ENCODE measurements at regions not wholly inside any gene's neighbourhood (a gene's known extent, or its start where the extent isn't known, plus 50 kb on each side); places are given as distances from the start of the nearest gene placed in this dataset.

DNA sequence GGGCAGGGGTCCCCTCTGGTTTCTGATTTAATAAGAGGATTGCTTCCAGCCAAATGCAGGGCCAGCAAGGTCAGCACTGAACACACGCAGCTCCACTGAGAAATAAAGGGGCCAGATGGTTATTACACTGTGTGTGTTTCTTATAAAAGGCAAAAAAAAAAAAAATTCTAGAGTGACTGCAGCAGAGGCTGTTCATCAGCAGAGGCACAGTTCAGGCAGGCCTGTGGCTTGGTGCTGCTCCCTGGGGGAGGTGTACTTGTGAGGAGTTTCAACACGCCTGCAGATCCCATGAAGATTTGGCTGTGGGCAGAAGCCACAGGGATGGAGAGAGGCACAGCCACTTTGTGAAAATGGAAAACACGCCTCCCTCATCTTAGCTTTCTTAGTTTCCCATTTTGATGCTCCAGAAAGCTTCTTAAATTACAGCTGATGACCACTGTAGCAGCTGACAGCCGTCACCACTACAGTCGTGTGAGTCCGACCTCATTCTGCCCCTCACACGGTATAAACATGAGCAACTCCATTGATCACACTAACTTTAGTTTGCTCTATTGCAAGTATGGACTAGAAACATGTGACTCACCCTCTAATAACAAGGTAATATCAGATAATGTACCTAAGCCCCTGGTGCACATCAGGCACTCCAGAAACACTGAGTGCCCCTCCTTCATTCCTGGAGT, 726.5 kb upstream of the RAB6C start:
- DNase-seq (ENCODE audit: low spot score): no peak

DNA sequence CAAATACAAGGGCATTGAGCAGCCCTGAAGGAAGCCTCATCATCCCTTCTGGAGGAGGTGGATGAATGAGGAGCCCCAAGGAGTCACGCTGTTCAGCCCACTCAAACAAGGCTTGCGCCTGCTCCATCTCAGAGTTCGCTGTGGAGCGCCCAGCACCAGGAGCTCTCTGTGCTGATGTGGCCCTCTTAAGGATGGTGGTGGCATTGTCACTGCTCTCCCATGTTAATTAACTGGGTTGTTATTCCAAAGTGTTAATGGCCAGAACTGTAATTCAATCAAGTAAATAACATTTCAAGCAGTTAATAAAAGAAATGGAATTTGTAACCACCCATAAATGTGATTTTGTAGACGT, 726.0 kb upstream of the RAB6C start:
- peak; percentile 23 for DNase-seq (ENCODE audit: low spot score)

DNA sequence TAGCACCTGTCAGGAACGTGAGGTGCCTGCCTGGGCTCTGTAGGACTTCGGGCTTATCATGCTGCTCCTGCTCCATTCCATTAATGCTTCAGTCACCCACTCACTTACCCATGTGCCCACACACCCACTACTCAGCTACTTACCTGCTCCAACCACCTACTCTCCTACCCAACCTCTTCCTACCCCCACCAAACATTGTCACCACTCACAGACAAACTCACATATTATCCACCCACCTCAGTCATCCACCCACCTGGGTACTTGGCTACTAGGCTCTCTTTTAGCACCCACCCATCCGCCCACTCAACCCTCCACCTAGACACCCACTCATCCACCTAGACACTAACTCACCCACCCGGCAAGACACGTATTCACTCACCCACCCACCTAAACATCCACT, 724.7 kb upstream of the RAB6C start:
- no peak for DNase-seq (ENCODE audit: low spot score)

DNA sequence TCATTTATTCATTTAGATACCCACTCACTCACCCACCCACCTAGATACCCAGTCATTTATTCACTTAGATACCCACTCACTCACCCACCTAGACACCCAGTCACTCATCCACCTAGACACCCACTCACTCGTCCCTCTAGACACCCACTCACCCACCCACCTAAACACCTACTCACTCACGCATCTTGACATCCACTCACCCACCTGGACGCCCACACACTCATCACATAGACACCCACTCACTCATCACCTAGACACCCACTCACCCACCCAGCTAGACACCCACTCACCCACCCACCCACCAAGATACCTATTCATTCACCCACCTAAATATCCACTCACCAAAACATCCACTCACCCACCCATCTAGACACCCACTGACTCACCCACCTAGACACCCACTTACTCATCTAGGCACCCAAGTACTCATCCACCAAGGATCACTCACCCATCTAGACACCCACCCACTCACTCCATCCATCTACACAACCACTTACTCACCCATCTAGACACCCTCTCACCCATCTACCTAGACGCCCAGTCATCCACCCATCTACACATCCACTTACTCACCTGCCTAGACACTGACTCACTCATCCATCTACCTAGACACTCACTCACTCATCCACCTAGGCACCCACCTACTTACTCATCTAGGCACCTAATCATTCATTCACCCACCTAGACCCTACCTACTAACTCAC, 723.7 kb upstream of the RAB6C start:
- DNase-seq (ENCODE audit: low spot score): peak; percentile 18

DNA sequence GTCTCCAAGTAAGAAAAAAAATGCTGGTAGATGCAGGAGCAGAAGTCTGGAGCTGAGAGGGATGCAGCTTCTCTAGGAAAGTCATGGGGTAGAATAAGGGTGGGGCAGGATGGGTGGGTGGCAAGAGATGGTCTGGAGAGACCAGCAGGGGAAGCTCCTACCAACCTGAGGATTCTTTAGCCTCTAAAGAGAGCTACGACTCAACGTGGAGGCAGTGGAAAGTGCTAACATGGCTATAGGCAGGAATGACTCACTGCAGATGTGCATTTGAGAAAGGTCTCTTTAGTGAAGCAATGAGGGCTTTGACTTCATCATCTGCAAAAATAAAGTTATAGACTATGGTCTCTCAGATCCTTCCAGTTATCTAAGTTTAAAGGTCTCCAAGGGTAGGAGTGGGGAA, 722.8 kb upstream of the RAB6C start:
- DNase-seq (ENCODE audit: low spot score): no peak

DNA sequence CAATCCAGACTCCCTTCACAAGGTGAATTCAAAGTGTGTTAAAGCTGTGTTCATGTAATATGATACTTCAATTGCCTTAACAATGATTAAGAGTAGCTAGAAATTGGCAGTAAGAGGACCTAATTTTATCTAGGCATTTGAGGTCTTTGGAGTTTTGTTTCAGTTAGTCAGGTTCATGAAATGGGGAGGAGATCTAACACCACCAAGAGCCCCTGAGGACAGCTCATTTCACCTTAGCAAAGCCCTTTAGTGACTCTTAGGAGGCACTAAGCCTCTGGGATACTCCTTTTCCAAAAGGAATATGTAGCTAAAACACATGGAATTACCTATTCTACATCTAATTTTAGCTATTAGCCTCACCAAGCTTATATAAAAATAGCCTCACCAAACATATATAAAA, 716.5 kb upstream of the RAB6C start:
- no peak for DNase-seq (ENCODE audit: low spot score)

DNA sequence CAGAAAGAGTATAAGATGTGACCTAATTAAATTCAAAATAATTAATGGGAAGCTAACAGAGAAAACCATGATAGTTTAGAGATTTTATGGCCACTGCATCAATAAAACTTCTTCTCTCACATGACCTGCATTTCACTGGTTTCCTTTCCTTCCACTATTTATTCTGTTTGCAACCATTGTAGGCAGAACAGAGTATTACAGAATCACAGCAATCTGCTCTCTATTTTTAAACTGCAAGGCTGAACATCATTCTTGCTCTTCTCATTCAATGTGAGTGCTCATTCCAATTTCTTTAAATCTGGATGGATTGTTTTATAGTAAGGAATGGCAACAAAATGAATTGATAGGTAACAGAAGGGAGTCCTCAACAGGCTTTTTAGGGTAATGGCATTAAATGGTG, 715.5 kb upstream of the RAB6C start:
- DNase-seq (ENCODE audit: low spot score): no peak

DNA sequence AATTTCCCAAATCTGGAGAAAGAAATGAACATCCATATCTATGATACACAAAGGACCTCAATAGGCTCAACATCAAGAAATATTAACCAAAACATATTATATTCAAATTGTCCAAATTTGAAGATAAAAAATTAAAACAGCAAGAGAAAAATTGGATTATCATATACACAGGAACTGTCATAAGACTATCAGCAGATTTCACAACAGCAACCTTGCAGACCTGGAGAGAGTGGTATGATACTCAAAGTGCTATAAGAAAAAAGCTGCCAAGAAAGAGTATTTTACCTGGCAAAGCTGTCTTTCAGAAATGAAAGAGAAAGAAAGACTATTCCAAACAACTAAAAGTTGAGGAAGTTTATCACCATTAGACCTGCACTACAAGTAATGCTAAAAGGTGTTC, 711.9 kb upstream of the RAB6C start:
- DNase-seq (ENCODE audit: low spot score): no peak

DNA sequence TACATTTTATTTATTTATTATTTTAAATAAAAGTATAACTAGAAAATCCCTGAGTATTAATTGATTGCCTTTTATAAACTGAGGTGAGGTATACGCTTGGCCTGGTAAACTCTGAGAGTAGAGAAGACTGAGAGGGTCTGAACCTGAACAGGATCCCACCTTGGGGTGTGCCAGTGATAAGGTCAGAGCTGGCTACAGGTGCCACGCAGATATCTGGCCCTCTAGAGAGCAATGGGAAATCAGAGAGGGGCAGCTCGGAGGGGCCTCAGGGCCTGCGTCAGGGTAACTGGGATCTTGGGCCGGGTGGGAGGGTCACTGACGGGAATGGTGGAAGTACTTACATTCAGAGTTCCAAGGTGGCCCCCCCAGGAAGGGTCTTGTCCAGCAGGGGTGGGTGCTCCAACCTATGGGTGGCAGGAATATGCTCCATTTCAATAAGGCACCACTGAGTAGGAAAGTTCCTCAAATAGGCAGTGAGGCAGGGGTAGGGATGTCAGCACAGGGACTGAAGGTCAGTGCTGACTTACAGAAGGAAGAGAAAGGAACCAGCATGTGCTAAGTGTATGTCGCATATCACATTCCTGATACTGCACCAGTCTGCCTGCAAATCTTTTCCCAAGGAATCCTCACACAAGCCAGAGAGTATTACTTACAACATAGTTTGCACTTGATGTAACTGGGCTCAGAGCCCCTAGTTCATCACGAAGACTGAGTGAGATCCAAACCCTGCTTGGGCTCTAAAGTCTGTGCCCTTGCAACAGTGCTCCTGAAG, 706.0 kb upstream of the RAB6C start:
- DNase-seq (ENCODE audit: low spot score): no peak

DNA sequence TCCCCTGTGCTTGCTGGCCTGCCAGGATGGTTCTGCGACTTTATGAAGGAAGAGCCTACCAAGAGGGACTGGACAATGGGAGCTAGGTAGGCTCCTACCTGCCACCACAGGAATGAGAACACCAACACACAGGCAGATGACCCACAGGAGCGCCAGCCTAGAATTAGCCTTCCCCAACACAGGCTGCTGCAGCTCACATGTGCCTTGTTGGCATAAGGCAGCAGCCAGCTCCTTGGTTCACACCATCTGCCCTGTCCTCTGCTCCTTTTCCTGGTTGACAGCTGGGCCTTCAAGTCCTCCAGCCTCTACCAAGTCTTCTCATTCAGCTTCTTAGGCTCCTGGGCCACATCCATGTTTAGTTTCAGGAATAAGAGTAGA, 705.4 kb upstream of the RAB6C start:
- no peak for DNase-seq (ENCODE audit: low spot score)

DNA sequence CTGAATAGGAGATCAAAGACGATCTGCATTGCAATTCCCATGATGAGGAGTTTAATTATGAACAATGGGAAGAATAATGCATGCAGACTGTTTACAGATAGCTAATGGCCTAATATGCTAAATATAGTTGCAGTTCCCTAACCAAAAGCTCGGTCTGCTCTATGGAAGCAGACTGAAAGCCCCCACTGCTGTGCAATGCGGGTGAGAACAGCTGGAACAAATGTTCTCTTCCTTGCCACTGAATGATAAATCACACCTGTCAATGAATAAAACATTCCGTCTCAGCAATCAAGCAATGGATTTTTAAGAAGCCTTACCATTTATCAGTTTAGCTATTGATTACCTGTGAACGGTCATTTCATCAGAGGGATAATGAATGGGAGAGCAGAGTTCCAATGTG, 704.5 kb upstream of the RAB6C start:
- no peak for DNase-seq (ENCODE audit: low spot score)

DNA sequence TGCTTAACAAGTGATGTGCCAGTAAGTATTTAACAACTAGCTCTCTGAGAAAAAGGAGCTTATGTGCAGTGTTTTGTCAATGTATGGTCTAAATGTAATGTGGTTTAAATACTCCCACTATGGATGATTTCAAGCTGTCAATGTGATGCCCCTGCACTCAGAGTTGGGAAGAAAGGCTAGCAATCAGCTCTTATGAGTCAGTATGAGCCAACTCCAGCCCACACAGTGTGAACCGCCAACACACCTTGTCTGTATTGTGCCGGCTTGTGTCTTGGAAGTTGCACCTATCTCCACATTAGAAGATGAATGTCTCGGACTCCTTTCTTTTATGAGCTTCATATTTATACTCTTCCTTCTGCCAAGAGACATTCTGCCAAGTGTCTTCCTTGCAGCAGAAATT, 703.8 kb upstream of the RAB6C start:
- DNase-seq (ENCODE audit: low spot score): no peak

DNA sequence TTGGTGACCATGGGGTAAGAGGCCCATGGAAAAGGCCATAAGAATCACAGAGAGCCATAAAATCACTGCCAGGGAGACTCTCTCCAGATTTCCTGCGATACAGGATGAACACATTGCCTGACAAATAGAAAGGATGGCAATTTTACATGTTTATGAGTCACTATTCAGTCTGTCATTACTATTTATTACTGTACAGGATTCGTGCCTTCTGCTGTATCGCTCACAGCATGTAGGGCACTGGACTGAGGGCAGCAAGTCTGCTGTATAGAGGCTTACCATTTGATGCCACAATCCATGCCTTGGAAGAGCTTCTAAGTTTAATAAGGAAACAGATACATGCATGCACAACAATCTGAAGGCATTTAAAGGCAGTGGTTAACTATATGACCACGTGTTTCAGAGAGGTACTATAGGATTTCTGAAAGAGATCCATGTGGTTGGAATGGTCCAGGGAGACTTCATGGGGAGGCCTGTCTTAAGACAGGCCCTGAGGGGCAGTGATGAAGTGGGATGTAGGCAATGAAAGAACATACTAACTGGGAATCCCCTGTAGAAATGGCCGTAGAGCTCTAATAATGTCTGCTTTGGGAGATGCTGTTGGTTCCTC, 702.4 kb upstream of the RAB6C start:
- DNase-seq (ENCODE audit: low spot score): peak; percentile 1

DNA sequence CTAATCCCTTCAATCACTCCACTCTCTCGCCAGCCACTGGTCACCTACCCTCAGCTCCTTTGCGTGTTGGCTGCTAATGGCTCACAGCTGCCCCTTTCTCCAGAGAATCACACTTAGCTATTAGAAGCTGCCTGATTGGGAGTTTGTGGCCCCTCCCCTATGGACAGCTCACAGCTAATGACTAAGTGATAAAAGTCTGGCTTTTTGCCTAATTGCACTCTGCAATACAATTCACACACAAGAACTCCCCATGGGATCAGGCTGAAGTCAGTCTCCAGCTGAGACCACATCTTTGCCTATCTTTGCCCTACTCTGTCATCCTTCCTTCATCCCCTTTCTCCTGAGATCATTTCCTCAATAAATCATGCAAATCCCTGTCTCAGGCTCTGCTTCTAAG, 701.9 kb upstream of the RAB6C start:
- DNase-seq (ENCODE audit: low spot score): peak; percentile 59

DNA sequence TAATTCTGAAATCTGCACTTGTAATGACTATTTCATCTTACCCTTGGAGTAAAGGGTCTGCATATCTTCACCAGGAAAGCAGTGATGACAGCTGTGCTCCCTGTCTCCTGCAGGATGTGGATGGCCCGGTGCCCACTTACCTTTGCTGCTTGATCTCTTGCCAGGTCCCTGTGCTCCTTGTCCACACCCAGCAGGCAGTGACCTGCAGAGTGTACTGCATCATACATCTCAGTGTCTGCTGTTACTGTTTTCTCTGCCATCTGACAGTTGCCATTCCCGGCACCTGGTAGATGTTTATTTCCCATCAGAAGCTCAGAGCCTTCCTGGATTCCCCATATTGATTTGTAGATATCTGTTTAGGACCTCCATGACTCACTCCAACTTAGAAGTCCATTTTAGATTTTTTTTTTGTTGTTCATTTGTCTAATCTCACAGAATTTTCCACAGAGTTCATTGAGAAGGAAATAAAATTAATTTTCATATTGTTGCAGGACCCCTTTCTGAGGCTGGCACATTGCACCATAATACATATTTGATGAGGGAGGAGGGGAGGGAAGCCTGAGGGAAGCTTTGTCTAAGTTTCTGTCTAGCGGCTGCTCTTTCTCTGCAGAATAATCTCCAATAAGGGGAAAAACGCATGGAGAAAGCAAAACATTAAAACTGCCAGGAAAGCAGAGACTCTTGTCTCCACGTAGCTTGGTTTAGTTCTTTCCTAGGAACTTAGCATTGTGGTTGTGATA, 697.5 kb upstream of the RAB6C start:
- DNase-seq (ENCODE audit: low spot score): no peak

DNA sequence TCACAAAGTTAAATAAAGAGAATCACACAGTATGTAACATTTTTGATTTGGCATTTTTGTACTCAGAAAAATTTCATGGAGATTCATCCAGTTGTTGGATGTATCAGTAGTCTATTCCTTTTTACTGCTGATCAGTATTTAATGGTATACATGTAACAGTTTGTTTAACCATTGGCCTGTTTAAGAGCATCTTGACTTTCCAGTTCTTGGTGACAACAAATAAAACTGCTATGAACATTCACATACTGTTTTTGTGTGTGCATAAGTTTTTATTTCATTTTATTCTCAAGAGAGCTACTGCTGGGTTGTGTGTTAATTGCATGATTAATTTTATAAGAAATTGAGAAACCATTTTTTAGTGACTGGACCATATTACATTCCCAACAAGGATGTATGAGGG, 694.5 kb upstream of the RAB6C start:
- DNase-seq (ENCODE audit: low spot score): no peak

DNA sequence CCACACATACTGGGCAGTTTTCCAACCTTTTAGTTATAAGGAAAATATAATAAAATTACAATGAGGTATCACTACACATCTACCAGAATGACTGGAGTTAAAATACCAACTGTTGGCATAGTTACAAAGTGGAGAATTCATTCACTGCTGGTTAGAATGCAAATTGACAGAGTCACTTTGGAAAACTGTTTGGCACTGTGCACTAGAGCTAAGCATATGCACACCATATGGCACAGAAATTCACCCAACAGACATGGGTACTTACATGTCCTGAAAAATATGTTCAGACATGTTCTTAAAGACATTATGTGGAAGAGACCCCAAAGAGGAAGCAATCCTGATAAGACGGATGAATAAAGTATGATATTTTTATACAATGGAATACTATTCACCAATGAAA, 686.1 kb upstream of the RAB6C start:
- no peak for DNase-seq (ENCODE audit: low spot score)

DNA sequence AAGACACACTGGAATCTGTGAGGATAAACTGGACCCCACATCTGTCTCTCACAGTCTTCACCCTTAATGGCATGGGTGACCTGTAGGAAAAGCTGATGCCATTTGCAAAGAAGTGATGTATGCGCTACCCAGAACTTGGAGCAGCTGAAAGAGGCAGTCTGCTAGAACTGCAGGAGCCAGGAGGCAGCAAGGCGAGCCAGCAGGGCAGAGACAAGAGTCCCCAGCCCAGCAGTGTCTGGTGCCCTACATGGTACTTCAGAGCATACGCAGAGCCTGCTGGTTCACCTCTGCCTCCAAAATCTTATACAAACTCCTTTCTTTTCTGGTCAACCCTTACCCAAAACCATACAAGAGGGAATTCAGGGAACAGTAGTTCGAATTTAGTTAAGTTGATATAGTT, 683.1 kb upstream of the RAB6C start:
- DNase-seq (ENCODE audit: low spot score): no peak

DNA sequence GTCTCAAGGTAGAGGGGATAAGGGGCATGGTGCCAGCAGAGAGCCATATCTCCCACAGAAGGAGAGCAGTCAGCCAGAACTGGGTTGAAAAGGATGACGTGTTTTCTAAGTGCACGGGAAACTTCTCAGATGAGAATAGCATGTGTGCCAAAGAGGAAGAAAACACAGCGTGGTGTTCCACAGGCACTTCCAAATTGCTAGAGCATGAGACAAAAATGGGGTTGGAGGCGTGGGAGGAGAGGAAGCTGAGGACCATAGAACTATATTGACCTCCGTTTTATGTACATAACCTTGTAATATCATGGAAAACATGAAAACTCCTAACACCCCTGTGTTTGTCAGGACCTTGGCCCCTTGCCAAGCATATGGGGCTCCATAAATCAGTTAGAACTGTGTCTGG, 682.7 kb upstream of the RAB6C start:
- no peak for DNase-seq (ENCODE audit: low spot score)

DNA sequence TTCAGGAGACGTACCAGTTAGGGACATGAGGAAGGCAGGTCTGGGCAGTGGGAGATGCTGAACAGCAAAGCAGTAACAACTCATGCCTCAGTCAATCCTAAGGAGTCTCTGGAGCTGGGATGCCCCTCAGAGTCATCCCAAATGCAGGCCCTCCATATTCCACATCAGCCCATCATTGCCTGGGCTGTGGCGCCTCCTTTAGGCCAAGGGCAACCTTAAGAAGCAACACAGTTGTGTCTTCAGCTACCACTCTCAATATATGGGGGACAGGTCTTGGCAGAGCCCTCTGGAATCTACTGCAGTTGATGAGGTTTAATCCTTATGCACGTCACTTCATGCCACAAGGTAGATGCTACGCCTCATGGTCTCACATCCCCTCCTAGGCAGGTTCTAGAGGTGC, 682.0 kb upstream of the RAB6C start:
- no peak for DNase-seq (ENCODE audit: low spot score)

DNA sequence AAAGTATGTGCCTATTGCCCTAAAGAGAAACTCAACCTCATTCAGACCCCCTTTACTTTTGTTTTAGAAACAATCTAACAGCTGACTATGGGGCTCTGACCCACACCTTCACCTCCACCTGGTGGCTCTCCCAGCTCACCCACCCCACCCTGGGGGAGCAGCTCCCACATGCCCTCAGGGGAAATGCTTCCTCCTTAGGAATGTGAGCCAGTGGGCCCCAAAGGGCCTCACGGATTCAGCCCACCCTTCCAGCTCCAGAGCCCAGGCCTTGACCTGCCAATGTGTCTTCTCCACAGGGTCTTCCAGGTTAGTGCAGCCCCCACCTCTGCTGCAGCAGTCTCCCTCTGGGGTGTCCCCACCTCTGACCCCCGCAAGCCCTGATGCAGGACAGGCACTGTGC, 680.1 kb upstream of the RAB6C start:
- no peak for DNase-seq (ENCODE audit: low spot score)

DNA sequence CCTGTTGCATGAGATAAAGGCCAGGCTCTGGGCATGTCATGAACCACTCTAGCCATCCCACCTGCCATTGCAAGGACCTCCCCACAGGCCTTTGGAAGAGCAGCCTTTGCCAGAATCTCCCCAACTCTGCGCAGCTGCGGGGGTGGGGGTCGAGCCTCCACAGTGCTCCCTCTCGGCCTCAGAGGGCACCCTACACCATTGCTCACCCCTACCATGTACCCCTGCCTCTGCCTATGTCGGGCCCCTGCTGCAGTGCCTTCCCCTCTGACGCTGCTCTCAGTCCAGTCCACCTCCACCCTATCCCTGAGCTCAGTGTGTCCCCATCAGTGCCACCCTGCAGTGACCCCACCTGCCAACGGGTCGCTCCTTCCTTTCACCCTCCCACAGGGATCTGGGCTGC, 679.7 kb upstream of the RAB6C start:
- no peak for DNase-seq (ENCODE audit: low spot score)
